ENCODE measurements at regions not wholly inside any gene's neighbourhood (a gene's known extent, or its start where the extent isn't known, plus 50 kb on each side); places are given as distances from the start of the nearest gene placed in this dataset.
"Not testable (repeated sequence)": the region's sequence is repeated elsewhere in the genome, so short reads cannot be mapped to it uniquely, and the experiment has no call there.

DNA sequence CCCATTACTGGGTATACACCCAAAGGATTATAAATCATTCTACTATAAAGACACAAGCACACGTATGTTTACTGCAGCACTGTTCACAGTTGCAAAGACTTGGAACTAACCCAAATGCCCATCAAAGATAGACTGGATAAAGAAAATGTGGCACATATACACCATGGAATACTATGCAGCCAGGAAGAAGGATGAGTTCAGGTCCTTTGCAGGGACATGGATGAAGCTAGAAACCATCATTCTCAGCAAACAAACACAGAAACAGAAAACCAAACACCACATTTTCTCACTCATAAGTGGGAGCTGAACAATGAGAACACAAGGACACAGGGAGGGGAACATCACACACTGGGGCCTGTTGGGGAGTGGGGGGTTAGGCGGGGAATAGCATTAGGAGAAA, 90.0 kb upstream of the TRAM1L1 start:
- H4K91ac ChIP-seq (ENCODE audit: low read length); H3K4ac ChIP-seq (ENCODE audit: low read depth in 1 of 2, low read length in 2 of 2); H3K27ac ChIP-seq (ENCODE audit: low read length, poor library complexity, severe bottlenecking); H2BK120ac ChIP-seq (ENCODE audit: low read depth, low read length); H3K9ac ChIP-seq (ENCODE audit: low read length); H3K18ac ChIP-seq (ENCODE audit: low read depth in 1 of 2, low read length in 2 of 2); H2BK5ac ChIP-seq (ENCODE audit: low read depth, low read length, poor library complexity, severe bottlenecking); H3K4me1 ChIP-seq (ENCODE audit: control insufficient read depth, insufficient read depth, low read depth, low read length); H2BK15ac ChIP-seq (ENCODE audit: low read depth, poor library complexity, severe bottlenecking); DNase-seq; H2BK12ac ChIP-seq (ENCODE audit: low read length in 2 of 2); H3K9me3 ChIP-seq (ENCODE audit: control insufficient read depth, low read length); H3K4me3 ChIP-seq (ENCODE audit: insufficient read depth in 1 of 2, low read depth in 1 of 2, low read length in 2 of 2); H3K36me3 ChIP-seq (ENCODE audit: control insufficient read depth in 1 of 2, insufficient read depth in 2 of 2, low read depth in 1 of 2, low read length in 2 of 2); H3K79me1 ChIP-seq (replicated peaks; ENCODE audit: low read length, poor library complexity, severe bottlenecking); H3K27me3 ChIP-seq (ENCODE audit: control insufficient read depth in 1 of 2, insufficient read depth in 1 of 2, low read length in 2 of 2); H4K8ac ChIP-seq (ENCODE audit: low read length); H2AFZ ChIP-seq (ENCODE audit: low read depth, low read length); H3K14ac ChIP-seq (ENCODE audit: low read length in 2 of 2); H3K4me2 ChIP-seq (ENCODE audit: low read length, poor library complexity, severe bottlenecking); H2AK5ac ChIP-seq (ENCODE audit: low read length, severe bottlenecking); H3K23ac ChIP-seq (ENCODE audit: low read length in 2 of 2): not testable (repeated sequence)
- WGBS = 91% methylated on average over 1 of the region's 2 CpGs

DNA sequence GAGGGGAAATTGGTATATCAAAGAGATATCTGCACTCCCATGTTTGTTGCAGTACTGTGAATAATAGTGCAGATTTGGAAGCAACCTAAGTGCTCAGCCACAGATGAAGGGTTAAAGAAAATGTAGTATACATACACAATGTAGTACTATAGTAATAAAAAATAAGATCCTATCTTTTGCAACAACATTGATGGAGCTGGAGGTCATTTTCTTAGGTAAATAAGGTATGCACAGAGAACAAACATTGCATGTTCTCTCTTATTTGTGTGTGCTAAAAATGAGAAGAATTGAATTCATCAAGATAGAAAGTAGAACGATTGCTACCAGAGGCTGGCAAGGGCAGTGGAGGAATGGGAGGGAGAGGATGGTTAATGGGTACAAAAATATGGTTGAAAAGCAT, 117.9 kb upstream of the TRAM1L1 start:
- WGBS = 92% methylated on average over 1 of the region's 1 CpG

DNA sequence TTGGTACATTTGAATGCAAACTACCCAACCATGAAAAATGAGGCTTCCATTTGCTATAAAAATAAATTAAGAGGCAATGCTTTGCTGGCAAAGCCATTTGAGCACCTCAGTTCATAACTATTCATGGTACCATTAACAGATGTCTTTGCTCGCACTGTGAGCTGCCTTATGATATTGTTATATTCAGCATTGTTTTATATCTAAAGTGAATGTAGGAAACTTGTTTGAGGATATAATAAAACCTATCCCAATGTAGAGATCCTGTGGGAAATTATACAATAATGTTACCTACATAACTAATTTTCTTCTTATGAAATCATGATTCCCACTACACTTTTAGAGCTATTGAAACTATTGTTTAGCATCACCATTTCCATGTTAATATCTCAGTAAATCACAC, 125.2 kb upstream of the TRAM1L1 start:
- Histone ChIP-seq H2AK5ac (ENCODE audit: low read length, severe bottlenecking) (no peak overlapping the region), H3K23ac (ENCODE audit: low read length in 2 of 2) (no peak overlapping the region), H3K9me3 (ENCODE audit: control insufficient read depth, low read length) (no peaks in the 10 kb centered on the region), H2BK15ac (ENCODE audit: low read depth, poor library complexity, severe bottlenecking) (no peak overlapping the region), H3K79me1 (replicated peaks; ENCODE audit: low read length, poor library complexity, severe bottlenecking) (no peaks in the 10 kb centered on the region), H2BK12ac (ENCODE audit: low read length in 2 of 2) (no peak overlapping the region), H3K9ac (ENCODE audit: low read length) (no peak overlapping the region), H2AFZ (ENCODE audit: low read depth, low read length) (no peak overlapping the region), H3K27me3 (ENCODE audit: control insufficient read depth in 1 of 2, insufficient read depth in 1 of 2, low read length in 2 of 2) (no peaks in the 10 kb centered on the region), H3K4me2 (ENCODE audit: low read length, poor library complexity, severe bottlenecking) (no peak overlapping the region), H2BK5ac (ENCODE audit: low read depth, low read length, poor library complexity, severe bottlenecking) (no peak overlapping the region), H3K18ac (ENCODE audit: low read depth in 1 of 2, low read length in 2 of 2) (no peak overlapping the region), H3K4ac (ENCODE audit: low read depth in 1 of 2, low read length in 2 of 2) (no peak overlapping the region), H4K91ac (ENCODE audit: low read length) (no peak overlapping the region), H3K14ac (ENCODE audit: low read length in 2 of 2) (no peak overlapping the region), H3K36me3 (ENCODE audit: control insufficient read depth in 1 of 2, insufficient read depth in 2 of 2, low read depth in 1 of 2, low read length in 2 of 2) (no peaks in the 10 kb centered on the region), H2BK120ac (ENCODE audit: low read depth, low read length) (no peak overlapping the region), H3K4me3 (ENCODE audit: insufficient read depth in 1 of 2, low read depth in 1 of 2, low read length in 2 of 2) (no peak overlapping the region), H3K4me1 (ENCODE audit: control insufficient read depth, insufficient read depth, low read depth, low read length) (no peaks in the 10 kb centered on the region), H3K27ac (ENCODE audit: low read length, poor library complexity, severe bottlenecking) (no peak overlapping the region), H4K8ac (ENCODE audit: low read length) (no peak overlapping the region)
- WGBS = no CpG with 5 or more reads among the region's 1 CpG
- no peak for DNase-seq

More for the DNA sequence above, 117.9 kb upstream of the TRAM1L1 start:
- Histone ChIP-seq H3K9me3 (ENCODE audit: control insufficient read depth, low read length) (no peaks in the 10 kb centered on the region), H3K79me1 (replicated peaks; ENCODE audit: low read length, poor library complexity, severe bottlenecking) (no peaks in the 10 kb centered on the region), H4K91ac (ENCODE audit: low read length) (no peak overlapping the region), H3K27ac (ENCODE audit: low read length, poor library complexity, severe bottlenecking) (no peak overlapping the region), H2BK120ac (ENCODE audit: low read depth, low read length) (no peak overlapping the region), H3K23ac (ENCODE audit: low read length in 2 of 2) (no peak overlapping the region), H3K36me3 (ENCODE audit: control insufficient read depth in 1 of 2, insufficient read depth in 2 of 2, low read depth in 1 of 2, low read length in 2 of 2) (no peaks in the 10 kb centered on the region), H4K8ac (ENCODE audit: low read length) (no peak overlapping the region), H2BK12ac (ENCODE audit: low read length in 2 of 2) (no peak overlapping the region), H2AK5ac (ENCODE audit: low read length, severe bottlenecking) (no peak overlapping the region), H3K4me1 (ENCODE audit: control insufficient read depth, insufficient read depth, low read depth, low read length) (no peaks in the 10 kb centered on the region), H2BK15ac (ENCODE audit: low read depth, poor library complexity, severe bottlenecking) (no peak overlapping the region), H2BK5ac (ENCODE audit: low read depth, low read length, poor library complexity, severe bottlenecking) (no peak overlapping the region), H2AFZ (ENCODE audit: low read depth, low read length) (no peak overlapping the region), H3K4me3 (ENCODE audit: insufficient read depth in 1 of 2, low read depth in 1 of 2, low read length in 2 of 2) (no peak overlapping the region), H3K27me3 (ENCODE audit: control insufficient read depth in 1 of 2, insufficient read depth in 1 of 2, low read length in 2 of 2) (no peaks in the 10 kb centered on the region), H3K18ac (ENCODE audit: low read depth in 1 of 2, low read length in 2 of 2) (no peak overlapping the region), H3K4me2 (ENCODE audit: low read length, poor library complexity, severe bottlenecking) (no peak overlapping the region), H3K14ac (ENCODE audit: low read length in 2 of 2) (no peak overlapping the region), H3K9ac (ENCODE audit: low read length) (no peak overlapping the region), H3K4ac (ENCODE audit: low read depth in 1 of 2, low read length in 2 of 2) (no peak overlapping the region)
- DNase-seq = no peak

DNA sequence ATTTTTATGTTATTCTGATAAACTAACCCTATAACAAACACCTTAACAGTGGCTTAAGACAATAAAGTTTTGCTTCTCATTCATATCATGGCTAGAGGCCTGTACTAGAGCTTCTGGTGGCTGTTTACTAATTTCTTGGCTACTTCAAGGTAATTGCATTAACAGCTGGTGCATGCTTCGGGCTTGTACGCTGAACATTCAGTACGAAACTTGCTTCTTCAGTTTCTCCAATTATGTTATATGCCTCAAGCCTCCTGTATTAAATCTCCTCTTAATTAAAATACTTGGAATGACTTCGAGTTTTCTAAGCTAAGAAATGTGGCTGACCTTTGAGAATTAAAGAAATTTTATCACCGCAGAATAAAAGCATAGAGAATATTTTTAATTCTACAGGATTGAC, 138.9 kb upstream of the TRAM1L1 start:
- Histone ChIP-seq H2BK12ac (ENCODE audit: low read length in 2 of 2) (no peak overlapping the region), H4K8ac (ENCODE audit: low read length) (no peak overlapping the region), H3K4me1 (ENCODE audit: control insufficient read depth, insufficient read depth, low read depth, low read length) (no peaks in the 10 kb centered on the region), H2AFZ (ENCODE audit: low read depth, low read length) (no peak overlapping the region), H4K91ac (ENCODE audit: low read length) (no peak overlapping the region), H3K4ac (ENCODE audit: low read depth in 1 of 2, low read length in 2 of 2) (no peak overlapping the region), H3K18ac (ENCODE audit: low read depth in 1 of 2, low read length in 2 of 2) (no peak overlapping the region), H3K36me3 (ENCODE audit: control insufficient read depth in 1 of 2, insufficient read depth in 2 of 2, low read depth in 1 of 2, low read length in 2 of 2) (no peaks in the 10 kb centered on the region), H2BK15ac (ENCODE audit: low read depth, poor library complexity, severe bottlenecking) (no peak overlapping the region), H2BK120ac (ENCODE audit: low read depth, low read length) (no peak overlapping the region), H3K9me3 (ENCODE audit: control insufficient read depth, low read length) (peaks cover 3% of the 10 kb centered on the region), H3K79me1 (replicated peaks; ENCODE audit: low read length, poor library complexity, severe bottlenecking) (no peaks in the 10 kb centered on the region), H2AK5ac (ENCODE audit: low read length, severe bottlenecking) (no peak overlapping the region), H3K27ac (ENCODE audit: low read length, poor library complexity, severe bottlenecking) (no peak overlapping the region), H2BK5ac (ENCODE audit: low read depth, low read length, poor library complexity, severe bottlenecking) (no peak overlapping the region), H3K9ac (ENCODE audit: low read length) (no peak overlapping the region), H3K23ac (ENCODE audit: low read length in 2 of 2) (no peak overlapping the region), H3K4me3 (ENCODE audit: insufficient read depth in 1 of 2, low read depth in 1 of 2, low read length in 2 of 2) (no peak overlapping the region), H3K14ac (ENCODE audit: low read length in 2 of 2) (no peak overlapping the region), H3K4me2 (ENCODE audit: low read length, poor library complexity, severe bottlenecking) (no peak overlapping the region), H3K27me3 (ENCODE audit: control insufficient read depth in 1 of 2, insufficient read depth in 1 of 2, low read length in 2 of 2) (no peaks in the 10 kb centered on the region)
- 95% methylated on average over 3 of the region's 5 CpGs for WGBS
- no peak for DNase-seq
